GM12892 (cell line): ENCODE measurements at regions not wholly inside any gene's neighbourhood (a gene's known extent, or its start where the extent isn't known, plus 50 kb on each side); places are given as distances from the start of the nearest gene placed in this dataset.
"Not testable (repeated sequence)": the region's sequence is repeated elsewhere in the genome, so short reads cannot be mapped to it uniquely, and the experiment has no call there.

Source experiments
- POLR2A ChIP-seq: IDR thresholded peaks from 2 replicates; pipeline ENCODE4 v1.6.1; 2011; ENCODE audit warnings: low read depth, low read length, control low read depth
- POLR2AphosphoS5 ChIP-seq: IDR thresholded peaks from 2 replicates; pipeline ENCODE4 v1.6.1; 2011; ENCODE audit warnings: low read depth, low read length, control low read depth

GRCh38 chr5:71401150-71401549, 54.3 kb upstream of the BDP1 start:
- TF ChIP-seq POLR2A, POLR2AphosphoS5: not testable (repeated sequence)
